ENCODE measurements at regions not wholly inside any gene's neighbourhood (a gene's known extent, or its start where the extent isn't known, plus 50 kb on each side); places are given as distances from the start of the nearest gene placed in this dataset.

DNA sequence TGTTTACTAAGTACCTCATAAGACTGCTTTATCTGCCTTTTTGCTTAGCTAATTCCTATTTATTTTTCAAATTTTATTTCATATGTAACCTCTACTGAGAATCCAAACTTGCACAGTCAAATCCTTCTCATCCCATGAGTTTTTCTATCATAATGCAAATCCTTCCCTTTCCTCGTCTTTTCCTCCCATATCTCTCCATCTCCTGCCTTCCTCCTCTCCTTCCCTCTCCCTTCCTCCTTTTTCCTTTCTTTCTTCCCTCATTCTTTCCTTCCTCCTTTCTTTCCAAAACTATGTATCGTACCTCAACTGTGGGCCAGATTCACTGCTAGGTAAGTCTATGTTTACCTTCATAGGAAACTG lies 201.4 kb upstream of the TMTC4 start:
- Mint-ChIP-seq H3K9me3 (peaks cover 15% of the 10 kb centered on the region), H3K36me3 (no peaks in the 10 kb centered on the region), H3K27ac (no peak overlapping the region), H3K4me3 (no peak overlapping the region), H3K4me1 (no peaks in the 10 kb centered on the region), H3K27me3 (ENCODE audit: low read depth) (peaks cover 13% of the 10 kb centered on the region)
- no peak for TF ChIP-seq CTCF (IDR thresholded peaks at IDR 0.05; ENCODE audit: unreplicated experiment)
- DNase-seq (ENCODE audit: low spot score in 2 of 2, unreplicated experiment in 2 of 2) = no peak

DNA sequence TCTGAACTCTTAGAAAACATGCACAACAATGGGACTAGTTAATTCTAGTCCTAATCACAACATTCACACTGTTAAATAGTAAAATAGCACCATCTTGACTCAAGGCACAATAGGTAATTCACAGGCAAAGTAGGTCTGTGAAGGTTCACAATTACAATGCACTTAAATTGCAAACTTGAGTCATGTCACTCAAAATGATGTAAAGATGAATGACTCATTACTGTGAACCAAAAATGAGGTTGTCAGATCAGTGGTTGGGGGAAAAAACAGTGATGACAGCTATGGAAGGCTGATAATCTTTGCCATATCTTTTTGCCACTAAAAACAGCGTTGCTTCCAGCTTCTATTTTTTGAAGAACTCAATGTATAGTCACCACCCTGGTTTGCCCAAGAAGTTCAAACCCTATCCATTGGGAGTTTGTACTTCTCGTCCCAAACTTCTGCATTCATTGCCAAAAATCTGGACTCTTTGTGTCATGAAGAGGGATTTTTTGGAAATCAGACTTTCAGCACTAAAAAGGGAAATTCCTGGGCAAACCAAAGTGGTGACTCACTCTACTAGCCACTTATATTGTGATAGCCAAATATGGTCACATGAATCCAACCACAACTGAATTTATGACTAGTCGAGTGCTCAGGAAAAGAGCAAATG lies 200.9 kb upstream of the TMTC4 start:
- peaks cover 13% of the 10 kb centered on the region for H3K27me3 Mint-ChIP-seq (ENCODE audit: low read depth)
- DNase-seq (ENCODE audit: low spot score in 2 of 2, unreplicated experiment in 2 of 2) = no peak
- H3K4me3 Mint-ChIP-seq = no peak overlapping the region
- no peaks in the 10 kb centered on the region for H3K36me3 Mint-ChIP-seq
- TF ChIP-seq CTCF (IDR thresholded peaks at IDR 0.05; ENCODE audit: unreplicated experiment) = no peak
- no peak overlapping the region for H3K27ac Mint-ChIP-seq
- peaks cover 15% of the 10 kb centered on the region for H3K9me3 Mint-ChIP-seq
- no peaks in the 10 kb centered on the region for H3K4me1 Mint-ChIP-seq

DNA sequence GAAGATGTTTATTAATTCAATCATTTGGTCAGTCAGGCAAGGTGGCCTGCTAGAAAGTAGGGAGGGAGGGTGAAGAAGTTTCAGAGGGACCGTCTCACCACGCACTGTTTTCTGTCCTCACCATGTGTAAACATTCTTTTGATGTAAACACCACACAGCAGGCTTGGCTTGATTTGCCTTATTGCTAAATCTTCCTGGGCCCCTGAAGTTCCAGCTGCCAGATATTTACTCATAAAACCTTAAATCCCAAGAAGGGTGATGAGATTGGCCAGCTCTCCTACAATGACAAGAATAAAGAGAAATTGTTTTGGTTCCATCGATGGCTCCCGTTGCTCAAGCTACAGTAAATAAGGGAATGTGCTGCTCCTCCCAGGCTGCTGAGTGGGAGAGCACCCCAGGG lies 198.2 kb upstream of the TMTC4 start:
- no peak for DNase-seq (ENCODE audit: low spot score in 2 of 2, unreplicated experiment in 2 of 2)
- Mint-ChIP-seq H3K9me3 (peaks cover 15% of the 10 kb centered on the region), H3K27me3 (ENCODE audit: low read depth) (peaks cover 11% of the 10 kb centered on the region), H3K4me3 (no peak overlapping the region), H3K27ac (no peak overlapping the region), H3K4me1 (no peaks in the 10 kb centered on the region), H3K36me3 (no peaks in the 10 kb centered on the region)
- TF ChIP-seq CTCF (IDR thresholded peaks at IDR 0.05; ENCODE audit: unreplicated experiment) = no peak

- Mint-ChIP-seq H3K27ac (no peak overlapping the region), H3K9me3 (peaks cover 22% of the 10 kb centered on the region), H3K27me3 (ENCODE audit: low read depth) (peaks cover 11% of the 10 kb centered on the region), H3K36me3 (peaks cover 5% of the 10 kb centered on the region), H3K4me3 (no peak overlapping the region), H3K4me1 (no peaks in the 10 kb centered on the region)
- no peak for DNase-seq (ENCODE audit: low spot score in 2 of 2, unreplicated experiment in 2 of 2)
- TF ChIP-seq CTCF (IDR thresholded peaks at IDR 0.05; ENCODE audit: unreplicated experiment) = no peak
These were observed 196.3 kb upstream of the TMTC4 start for GRCh38 chr13:100870898-100871297.

- H3K4me1 Mint-ChIP-seq = no peaks in the 10 kb centered on the region
- H3K27me3 Mint-ChIP-seq (ENCODE audit: low read depth) = peaks cover 26% of the 10 kb centered on the region
- no peak for DNase-seq (ENCODE audit: low spot score in 2 of 2, unreplicated experiment in 2 of 2)
- H3K9me3 Mint-ChIP-seq = peaks cover 22% of the 10 kb centered on the region
- no peak overlapping the region for H3K27ac Mint-ChIP-seq
- peaks cover 5% of the 10 kb centered on the region for H3K36me3 Mint-ChIP-seq
- H3K4me3 Mint-ChIP-seq = no peak overlapping the region
- TF ChIP-seq CTCF (IDR thresholded peaks at IDR 0.05; ENCODE audit: unreplicated experiment) = no peak
These were observed 186.3 kb upstream of the TMTC4 start for GRCh38 chr13:100860866-100861265.

DNA sequence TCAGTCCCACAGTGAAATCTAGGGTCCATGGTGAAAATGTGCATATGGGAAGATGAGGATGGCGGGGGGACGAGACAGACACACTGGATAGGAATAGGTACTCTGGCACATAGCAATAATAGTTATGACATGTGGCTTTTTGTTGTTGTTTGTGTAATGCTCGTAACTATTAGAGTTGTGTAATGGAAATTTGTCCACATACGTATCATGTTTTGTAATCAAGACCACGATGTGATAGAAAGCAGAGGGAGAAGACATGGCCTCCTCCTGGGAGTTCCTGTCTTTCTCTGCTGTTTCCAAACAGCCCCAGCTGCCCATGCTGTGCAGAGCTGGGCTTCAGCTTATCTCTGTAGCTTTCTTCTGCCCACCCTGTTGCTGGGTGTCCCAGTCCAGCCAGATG lies 185.3 kb upstream of the TMTC4 start:
- Mint-ChIP-seq H3K36me3 (peaks cover 4% of the 10 kb centered on the region), H3K9me3 (peaks cover 16% of the 10 kb centered on the region), H3K27ac (no peak overlapping the region), H3K4me1 (no peaks in the 10 kb centered on the region), H3K27me3 (ENCODE audit: low read depth) (peaks cover 35% of the 10 kb centered on the region), H3K4me3 (no peak overlapping the region)
- no peak for TF ChIP-seq CTCF (IDR thresholded peaks at IDR 0.05; ENCODE audit: unreplicated experiment)
- no peak for DNase-seq (ENCODE audit: low spot score in 2 of 2, unreplicated experiment in 2 of 2)

Measured in mesothelial cell of epicardium (in vitro differentiated cells).